Fibroblast of the aortic adventitia (primary cell): ENCODE measurements at regions not wholly inside any gene's neighbourhood (a gene's known extent, or its start where the extent isn't known, plus 50 kb on each side); places are given as distances from the start of the nearest gene placed in this dataset.
"Not testable (repeated sequence)": the region's sequence is repeated elsewhere in the genome, so short reads cannot be mapped to it uniquely, and the experiment has no call there.

Source experiments
- DNase-seq: peaks from one replicate; pipeline ENCODE4 v3.0.0-alpha.2; 2010; ENCODE audit warnings: low read depth
- H3K4me3 ChIP-seq: 2 replicates; pipeline ENCODE4 v1.5.1; 2011; ENCODE audit warnings: low read depth, mild to moderate bottlenecking, control low read depth, low read length, moderate library complexity
- TF ChIP-seq, protein P1 (sequence below): IDR thresholded peaks from 2 replicates; pipeline ENCODE4 v1.5.1; 2011; ENCODE audit warnings: mild to moderate bottlenecking, low read length, control low read depth, inconsistent platforms; ENCODE audit not compliant: insufficient read depth

DNA sequence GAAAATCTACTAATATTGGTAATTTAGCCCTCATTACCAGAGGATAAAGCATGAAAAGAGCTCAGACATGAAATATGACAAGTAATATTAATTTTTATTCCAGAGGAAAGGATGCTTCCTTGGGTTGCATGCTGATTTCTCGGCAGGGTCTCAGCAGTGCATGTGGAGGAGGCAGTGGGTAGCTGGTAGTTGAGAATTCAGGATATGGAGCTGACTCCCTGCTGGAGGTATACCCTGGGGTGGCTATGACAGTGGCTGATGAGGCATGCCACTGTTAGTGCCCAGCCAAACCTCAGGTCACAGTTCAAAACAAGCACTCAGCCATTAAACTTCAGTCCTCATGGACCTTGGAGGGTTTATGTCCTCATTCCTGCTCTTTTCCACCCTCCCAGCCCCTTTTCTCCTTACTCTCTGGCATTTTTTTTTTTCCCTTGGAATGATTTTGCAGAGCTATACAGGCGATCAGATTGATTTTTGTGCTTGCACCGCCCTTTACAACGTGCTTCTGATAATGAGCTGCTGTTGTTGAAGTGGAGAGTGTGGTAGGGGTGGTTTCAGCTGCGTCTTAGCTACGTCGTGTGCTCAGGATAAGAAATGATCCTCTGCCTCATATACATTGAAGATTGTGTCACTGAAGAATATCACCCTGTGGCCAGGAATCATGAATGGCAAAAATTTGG, 761.9 kb upstream of the MMS22L start:
- TF ChIP-seq, protein P1, sequence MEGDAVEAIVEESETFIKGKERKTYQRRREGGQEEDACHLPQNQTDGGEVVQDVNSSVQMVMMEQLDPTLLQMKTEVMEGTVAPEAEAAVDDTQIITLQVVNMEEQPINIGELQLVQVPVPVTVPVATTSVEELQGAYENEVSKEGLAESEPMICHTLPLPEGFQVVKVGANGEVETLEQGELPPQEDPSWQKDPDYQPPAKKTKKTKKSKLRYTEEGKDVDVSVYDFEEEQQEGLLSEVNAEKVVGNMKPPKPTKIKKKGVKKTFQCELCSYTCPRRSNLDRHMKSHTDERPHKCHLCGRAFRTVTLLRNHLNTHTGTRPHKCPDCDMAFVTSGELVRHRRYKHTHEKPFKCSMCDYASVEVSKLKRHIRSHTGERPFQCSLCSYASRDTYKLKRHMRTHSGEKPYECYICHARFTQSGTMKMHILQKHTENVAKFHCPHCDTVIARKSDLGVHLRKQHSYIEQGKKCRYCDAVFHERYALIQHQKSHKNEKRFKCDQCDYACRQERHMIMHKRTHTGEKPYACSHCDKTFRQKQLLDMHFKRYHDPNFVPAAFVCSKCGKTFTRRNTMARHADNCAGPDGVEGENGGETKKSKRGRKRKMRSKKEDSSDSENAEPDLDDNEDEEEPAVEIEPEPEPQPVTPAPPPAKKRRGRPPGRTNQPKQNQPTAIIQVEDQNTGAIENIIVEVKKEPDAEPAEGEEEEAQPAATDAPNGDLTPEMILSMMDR: no peak
- no peak overlapping the region for H3K4me3 ChIP-seq
- DNase-seq: no peak

DNA sequence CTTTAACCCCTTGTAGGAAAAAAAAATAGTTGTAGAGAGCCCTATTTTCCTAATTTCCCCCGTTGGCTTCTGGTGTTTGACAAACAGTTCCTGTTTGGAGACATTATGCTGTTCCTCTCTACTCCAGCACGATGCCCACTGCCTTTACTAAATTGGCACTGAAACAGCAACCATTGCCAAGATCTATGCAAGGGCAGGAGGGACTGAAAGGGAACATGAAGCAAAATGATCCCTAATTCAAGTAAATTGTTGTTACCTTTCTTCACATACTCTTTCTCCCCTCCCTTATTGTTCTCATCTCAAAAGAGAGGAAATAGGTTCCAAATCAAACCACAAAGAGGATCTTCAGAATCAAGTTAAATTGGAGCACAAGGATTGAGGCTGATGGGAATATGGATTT, 764.1 kb upstream of the MMS22L start:
- no peak for DNase-seq
- H3K4me3 ChIP-seq: no peak overlapping the region
- TF ChIP-seq, protein P1: no peak

DNA sequence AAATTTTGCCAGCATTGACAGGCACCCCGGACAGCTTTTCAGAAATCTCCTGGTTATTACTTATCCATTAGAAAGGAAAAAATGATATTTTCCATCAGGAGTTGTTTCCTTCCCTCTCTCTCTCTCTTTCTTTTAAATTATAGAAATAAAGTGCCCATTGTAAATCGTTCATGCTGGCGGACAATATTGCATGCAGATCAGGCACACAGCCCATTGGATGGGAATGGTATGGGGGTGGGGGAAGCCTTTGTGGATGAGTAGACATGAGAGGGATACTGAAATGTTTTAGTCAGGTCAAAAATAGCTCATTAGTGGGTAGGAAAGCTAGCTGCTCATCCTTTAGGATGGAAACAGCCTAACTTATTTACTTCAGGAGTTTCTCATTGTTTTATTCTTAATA, 764.9 kb upstream of the MMS22L start:
- DNase-seq: no peak
- TF ChIP-seq, protein P1: no peak
- H3K4me3 ChIP-seq: no peak overlapping the region

DNA sequence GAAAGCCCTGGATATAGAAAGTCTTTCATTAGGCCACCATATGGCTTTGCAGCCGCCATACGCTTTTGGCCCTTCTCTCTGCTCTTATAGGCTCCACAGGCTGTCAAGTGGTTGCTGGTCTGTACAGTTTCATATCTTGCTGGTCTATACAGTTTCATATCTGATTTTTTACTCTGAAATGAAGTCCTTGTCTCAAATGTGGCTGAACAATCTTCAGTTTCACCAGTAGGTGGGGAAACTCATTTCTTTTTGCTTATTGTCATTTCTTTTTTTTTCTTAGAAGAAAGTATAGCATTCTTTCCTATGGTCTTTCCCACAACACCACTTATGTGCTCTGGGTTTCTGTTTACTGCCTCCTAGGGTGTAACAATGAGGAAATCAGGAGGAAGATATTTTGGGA, 771.4 kb upstream of the MMS22L start:
- TF ChIP-seq, protein P1: no peak
- H3K4me3 ChIP-seq: no peak overlapping the region
- no peak for DNase-seq

DNA sequence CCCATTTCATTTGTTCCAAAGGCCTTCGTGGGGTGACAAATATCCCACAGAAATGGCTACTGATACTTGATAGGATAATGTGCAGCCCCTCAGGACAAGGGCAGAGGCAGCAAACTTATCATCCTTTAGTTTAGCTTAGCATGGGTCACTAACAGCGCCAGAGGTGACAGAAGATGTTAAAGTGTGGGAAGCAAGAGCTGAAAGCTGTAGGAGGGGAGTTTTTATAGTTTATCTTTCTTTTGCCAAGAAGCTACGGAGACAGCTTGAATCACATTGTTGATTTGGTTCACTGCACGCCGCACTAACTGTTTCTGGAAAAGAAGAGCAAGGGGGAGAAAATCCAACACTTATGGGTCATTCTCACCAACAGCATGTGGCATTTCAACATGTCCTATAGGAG, 773.9 kb upstream of the MMS22L start:
- DNase-seq: no peak
- no peak overlapping the region for H3K4me3 ChIP-seq
- TF ChIP-seq, protein P1: no peak

DNA sequence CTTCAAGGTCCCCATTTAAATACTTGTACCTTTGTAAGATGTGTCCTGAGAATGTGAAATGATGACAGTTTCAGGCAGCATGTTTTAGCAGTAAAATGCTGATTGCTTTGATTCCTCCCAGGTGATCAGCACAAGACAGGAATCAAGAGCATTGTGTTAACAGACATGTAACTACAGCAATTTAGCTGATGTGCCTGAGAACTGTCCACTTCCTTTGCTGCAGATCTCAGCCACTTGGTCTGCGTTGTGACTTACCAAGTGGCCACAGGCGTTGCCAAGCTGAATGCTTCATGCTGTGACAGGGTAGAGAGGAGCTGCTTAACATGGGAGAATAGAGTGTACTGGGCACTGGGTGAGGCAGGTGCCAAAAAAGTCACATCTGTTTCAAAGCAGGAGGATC, 767.0 kb upstream of the POU3F2 start:
- TF ChIP-seq, protein P1: no peak
- H3K4me3 ChIP-seq: no peak overlapping the region
- DNase-seq: no peak

DNA sequence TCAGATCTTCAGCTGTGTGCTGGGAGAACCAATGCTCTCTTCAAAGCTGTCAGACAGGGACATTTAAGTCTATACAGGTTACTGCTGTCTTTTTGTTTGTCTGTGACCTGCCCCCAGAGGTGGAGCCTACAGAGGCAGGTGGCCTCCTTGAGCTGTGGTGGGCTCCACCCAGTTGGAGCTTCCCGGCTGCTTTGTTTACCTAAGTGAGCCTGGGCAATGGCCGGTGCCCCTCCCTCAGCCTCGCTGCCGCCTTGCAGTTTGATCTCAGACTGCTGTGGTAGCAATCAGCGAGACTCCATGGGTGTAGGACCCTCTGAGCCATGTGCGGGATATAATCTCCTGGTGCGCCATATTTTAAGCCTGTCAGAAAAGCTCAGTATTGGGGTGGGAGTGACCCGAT, 745.8 kb upstream of the POU3F2 start:
- not testable (repeated sequence) for DNase-seq, H3K4me3 ChIP-seq
